A549 (cell line): ENCODE measurements at regions not wholly inside any gene's neighbourhood (a gene's known extent, or its start where the extent isn't known, plus 50 kb on each side); places are given as distances from the start of the nearest gene placed in this dataset.

Source experiments
- CEBPB ChIP-seq, 2 experiments: fragments of >200 bp in 1 of 2; sonication (Bioruptor Twin) in 1 of 2; formaldehyde crosslinking in 1 of 2; IDR thresholded peaks; 2 replicates each; pipeline ENCODE4 v1.6.1; 2012 to 2016
- CTCF ChIP-seq: fragments of >200 bp; sonication (Bioruptor Twin); formaldehyde crosslinking; IDR thresholded peaks from 3 replicates; pipeline ENCODE4 v1.5.1; 2016
- EHMT2 ChIP-seq: fragments of 200-600 bp; sonication (generic); IDR thresholded peaks from 2 replicates; pipeline ENCODE4 v1.6.1; 2016; ENCODE audit warnings: antibody characterized with exemption, low read depth, mild to moderate bottlenecking, moderate library complexity
- EP300 ChIP-seq, 2 experiments: fragments of >200 bp; sonication (Bioruptor Twin); formaldehyde crosslinking; IDR thresholded peaks; 2 replicates in 1 of 2; 3 replicates in 1 of 2; pipeline ENCODE4 v1.6.1; 2016 to 2017
- MAX ChIP-seq: IDR thresholded peaks from 2 replicates; pipeline ENCODE4 v1.6.1; 2012
- NPAS2 ChIP-seq: fragments of 250-450 bp; sonication (Bioruptor Pico); IDR thresholded peaks from 2 replicates; pipeline ENCODE4 v1.8.0; 2022; ENCODE audit warnings: mild to moderate bottlenecking, moderate library complexity, borderline replicate concordance
- POLR2A ChIP-seq: IDR thresholded peaks from 2 replicates; pipeline ENCODE4 v1.6.1; 2012; ENCODE audit warnings: mild to moderate bottlenecking, low read length
- REST ChIP-seq: fragments of 200-600 bp; sonication (generic); IDR thresholded peaks from 2 replicates; pipeline ENCODE4 v1.6.1; 2016; ENCODE audit warnings: antibody characterized with exemption, mild to moderate bottlenecking, moderate library complexity
- SREBF2 ChIP-seq: fragments of 450-650 bp; IDR thresholded peaks from 2 replicates; pipeline ENCODE4 v1.6.1; 2014; ENCODE audit warnings: mild to moderate bottlenecking, moderate library complexity
- TP53 ChIP-seq: fragments of 250-450 bp; sonication (Bioruptor Pico); IDR thresholded peaks from 2 replicates; pipeline ENCODE4 v1.5.0; 2021; ENCODE audit warnings: mild to moderate bottlenecking, moderate library complexity
- USF2 ChIP-seq: fragments of 450-650 bp; IDR thresholded peaks from 2 replicates; pipeline ENCODE4 v1.6.1; 2014; ENCODE audit warnings: antibody characterized with exemption

GRCh38 chr6:8814440-8815000, 379.2 kb upstream of the SLC35B3 start:
- TF ChIP-seq CTCF (no peak), REST (no peak), CEBPB (IDR thresholded peaks at IDR 0.05) (no peak), NPAS2 (CRISPR knock-in tag) (no peak), POLR2A (no peak), TP53 (CRISPR knock-in tag) (no peak), MAX (no peak), USF2 (peak; percentile 73), EP300 (IDR thresholded peaks at IDR 0.05) (no peak), EHMT2 (no peak), SREBF2 (no peak)
